SK-N-SH (cell line): ENCODE measurements at regions not wholly inside any gene's neighbourhood (a gene's known extent, or its start where the extent isn't known, plus 50 kb on each side); places are given as distances from the start of the nearest gene placed in this dataset.

Source experiments
- CTCF ChIA-PET: fragments of 300-600, 350-600 bp; formaldehyde crosslinking; extraction: SDS; loops from one replicate; lab custom pipeline; 2021; lab: Yijun Ruan, JAX
- POLR2A ChIA-PET: fragments of 350-600 bp; sonication (Branson Sonifier 250); formaldehyde crosslinking; extraction: SDS; loops from one replicate; lab custom pipeline; 2020; ENCODE audit warnings: antibody characterized with exemption, inconsistent platforms; lab: Yijun Ruan, JAX
- DNase-seq: peaks from one replicate; pipeline ENCODE4 v3.0.0; 2012
- H2AFZ ChIP-seq: fragments of 200-600 bp; sonication (generic); 2 replicates; pipeline ENCODE4 v1.8.1; 2016; ENCODE audit warnings: antibody characterized with exemption, mild to moderate bottlenecking, low read depth
- H3F3A ChIP-seq: fragments of 200-600 bp; sonication (generic); replicated peaks from 2 replicates; pipeline ENCODE3; 2016; ENCODE audit warnings: antibody characterized with exemption, mild to moderate bottlenecking; ENCODE audit not compliant: insufficient read depth
- H3K27ac ChIP-seq, 2 experiments: fragments of 200-500 bp in 1 of 2; fragments of 200-600 bp in 1 of 2; sonication (Bioruptor generic) in 1 of 2; sonication (generic), shearing (Covaris generic) in 1 of 2; 2 replicates each; pipeline versions ENCODE4 v1.5.1 to v1.6.1; 2014 to 2016; ENCODE audit warnings: low read depth in 2 of 2, inconsistent platforms in 1 of 2, low read length in 1 of 2, mild to moderate bottlenecking in 1 of 2, mixed read lengths in 1 of 2
- H3K27me3 ChIP-seq: fragments of 200-600 bp; sonication (generic), shearing (Covaris generic); 2 replicates; pipeline ENCODE4 v1.6.1; 2016; ENCODE audit warnings: mixed run types; ENCODE audit not compliant: insufficient read depth
- H3K36me3 ChIP-seq, 2 experiments: fragments of 200-500 bp in 1 of 2; fragments of 200-600 bp in 1 of 2; sonication (Bioruptor generic) in 1 of 2; sonication (generic) in 1 of 2; replicated peaks in 1 of 2; 2 replicates each; pipeline versions ENCODE3 to v1.5.1; 2014 to 2016; ENCODE audit warnings: low read length in 1 of 2, mild to moderate bottlenecking in 1 of 2; ENCODE audit not compliant: insufficient read depth in 2 of 2, control insufficient read depth in 1 of 2
- H3K4me1 ChIP-seq, 2 experiments: fragments of 200-500 bp in 1 of 2; fragments of 200-600 bp in 1 of 2; sonication (Bioruptor generic) in 1 of 2; sonication (generic), shearing (Covaris generic) in 1 of 2; 2 replicates each; pipeline versions ENCODE4 v1.5.1 to v1.6.1; 2014 to 2016; ENCODE audit warnings: low read depth in 1 of 2, low read length in 1 of 2, mixed run types in 1 of 2; ENCODE audit not compliant: insufficient read depth in 2 of 2, control insufficient read depth in 1 of 2
- H3K4me2 ChIP-seq: fragments of 200-600 bp; sonication (generic), shearing (Covaris generic); 2 replicates; pipeline ENCODE4 v1.6.1; 2017; ENCODE audit warnings: mixed run types
- H3K4me3 ChIP-seq, 2 experiments: fragments of 200-500 bp in 1 of 2; fragments of 200-600 bp in 1 of 2; sonication (Bioruptor generic) in 1 of 2; sonication (generic), shearing (Covaris generic) in 1 of 2; 2 replicates each; pipeline versions ENCODE4 v1.5.1 to v1.8.1; 2014 to 2016; ENCODE audit warnings: low read depth in 2 of 2, inconsistent platforms in 1 of 2, low read length in 1 of 2, mild to moderate bottlenecking in 1 of 2, mixed read lengths in 1 of 2, moderate library complexity in 1 of 2
- H3K79me2 ChIP-seq: fragments of 200-600 bp; sonication (generic); 2 replicates; pipeline ENCODE4 v1.8.1; 2017; ENCODE audit warnings: mild to moderate bottlenecking; ENCODE audit not compliant: insufficient read depth
- H3K9ac ChIP-seq: fragments of 200-600 bp; sonication (generic); 2 replicates; pipeline ENCODE4 v1.6.1; 2017; ENCODE audit warnings: mixed run types
- H3K9me2 ChIP-seq: fragments of 200-600 bp; sonication (generic); 2 replicates; pipeline ENCODE4 v1.6.1; 2017; ENCODE audit warnings: mixed run types
- H3K9me3 ChIP-seq: fragments of 200-600 bp; sonication (generic); 2 replicates; pipeline ENCODE4 v1.6.1; 2017; ENCODE audit warnings: mixed run types, mild to moderate bottlenecking, moderate library complexity
- H4K20me1 ChIP-seq: fragments of 200-600 bp; sonication (generic); 2 replicates; pipeline ENCODE4 v1.6.1; 2017; ENCODE audit warnings: mild to moderate bottlenecking, mixed run types; ENCODE audit not compliant: insufficient read depth
- CHD2 ChIP-seq: fragments of 150-350 bp; IDR thresholded peaks from 2 replicates; pipeline ENCODE4 v1.6.1; 2018; ENCODE audit warnings: low read length; ENCODE audit not compliant: partially characterized antibody
- ELF1 ChIP-seq: IDR thresholded peaks from 2 replicates; pipeline ENCODE4 v1.4.0; 2012
- EP300 ChIP-seq, 2 experiments: IDR thresholded peaks; 2 replicates each; pipeline versions ENCODE4 v1.4.0 to v1.6.1; 2012; ENCODE audit warnings: borderline replicate concordance in 1 of 2, low read depth in 1 of 2, low read length in 1 of 2
- EZH2phosphoT487 ChIP-seq: fragments of 200-600 bp; sonication (generic); IDR thresholded peaks from 2 replicates; pipeline ENCODE4 v1.6.1; 2017; ENCODE audit warnings: low read depth, mixed run types, mild to moderate bottlenecking, antibody characterized with exemption, moderate library complexity, borderline replicate concordance
- FOXJ3 ChIP-seq: sonication (generic); formaldehyde crosslinking; IDR thresholded peaks from 2 replicates; pipeline ENCODE4 v1.5.1; 2020; ENCODE audit warnings: mild to moderate bottlenecking, missing genetic modification reagents
- FOXM1 ChIP-seq: IDR thresholded peaks from 2 replicates; pipeline ENCODE4 v1.4.0; 2012; ENCODE audit warnings: low read depth, mild to moderate bottlenecking
- GATA2 ChIP-seq: sonication (generic); formaldehyde crosslinking; IDR thresholded peaks from 2 replicates; pipeline ENCODE4 v1.5.0; 2020; ENCODE audit warnings: mild to moderate bottlenecking, missing genetic modification reagents
- JUND ChIP-seq: IDR thresholded peaks from 2 replicates; pipeline ENCODE4 v1.4.0; 2012
- NRF1 ChIP-seq: IDR thresholded peaks from 2 replicates; pipeline ENCODE4 v1.6.1; 2012; ENCODE audit warnings: low read depth, mild to moderate bottlenecking, low read length
- POLR2AphosphoS5 ChIP-seq: IDR thresholded peaks from 2 replicates; pipeline ENCODE4 v1.6.1; 2012; ENCODE audit warnings: low read depth, low read length
- RCOR1 ChIP-seq: fragments of 150-350 bp; IDR thresholded peaks from 2 replicates; pipeline ENCODE4 v1.6.1; 2017; ENCODE audit warnings: antibody characterized with exemption, low read length
- RFX5 ChIP-seq: IDR thresholded peaks from 2 replicates; pipeline ENCODE4 v1.6.1; 2012; ENCODE audit warnings: mild to moderate bottlenecking, improper control_type of control experiment, low read length
- RXRA ChIP-seq: IDR thresholded peaks from 2 replicates; pipeline ENCODE4 v1.4.0; 2012; ENCODE audit warnings: low read depth, mild to moderate bottlenecking, borderline replicate concordance
- SIN3A ChIP-seq: IDR thresholded peaks from 2 replicates; pipeline ENCODE4 v1.6.1; 2012; ENCODE audit warnings: low read depth, mild to moderate bottlenecking, low read length, moderate library complexity, borderline replicate concordance
- SMC3 ChIP-seq: IDR thresholded peaks from 2 replicates; pipeline ENCODE4 v1.6.1; 2012; ENCODE audit warnings: low read depth, low read length, improper control_type of control experiment
- TAF1 ChIP-seq: IDR thresholded peaks from 2 replicates; pipeline ENCODE4 v1.6.1; 2012; ENCODE audit warnings: low read depth, mild to moderate bottlenecking, low read length, moderate library complexity, borderline replicate concordance
- TEAD4 ChIP-seq: IDR thresholded peaks from 2 replicates; pipeline ENCODE4 v1.4.0; 2012; ENCODE audit warnings: mild to moderate bottlenecking, borderline replicate concordance; ENCODE audit not compliant: insufficient read depth
- WGBS: methylation state at CpG from one replicate; pipeline ENCODE4 v1.1.6; 2017; ENCODE audit warnings: low lambda C conversion rate; 5-methylcytosine and 5-hydroxymethylcytosine counted together
- TF ChIP-seq, protein P1 (sequence below): IDR thresholded peaks from 2 replicates; pipeline ENCODE4 v1.6.1; 2012; ENCODE audit warnings: mild to moderate bottlenecking, low read depth, low read length, moderate library complexity
- TF ChIP-seq, protein P2 (sequence below): fragments of 150-350 bp; IDR thresholded peaks from 2 replicates; pipeline ENCODE4 v1.6.1; 2017; ENCODE audit warnings: antibody characterized with exemption, low read length, low read depth, borderline replicate concordance
- TF ChIP-seq, protein P3 (sequence below): fragments of 150-350 bp; IDR thresholded peaks from 2 replicates; pipeline ENCODE4 v1.6.1; 2016; ENCODE audit warnings: mild to moderate bottlenecking, low read depth, low read length
- TF ChIP-seq, protein P4 (sequence below): IDR thresholded peaks from 2 replicates; pipeline ENCODE4; 2012

DNA sequence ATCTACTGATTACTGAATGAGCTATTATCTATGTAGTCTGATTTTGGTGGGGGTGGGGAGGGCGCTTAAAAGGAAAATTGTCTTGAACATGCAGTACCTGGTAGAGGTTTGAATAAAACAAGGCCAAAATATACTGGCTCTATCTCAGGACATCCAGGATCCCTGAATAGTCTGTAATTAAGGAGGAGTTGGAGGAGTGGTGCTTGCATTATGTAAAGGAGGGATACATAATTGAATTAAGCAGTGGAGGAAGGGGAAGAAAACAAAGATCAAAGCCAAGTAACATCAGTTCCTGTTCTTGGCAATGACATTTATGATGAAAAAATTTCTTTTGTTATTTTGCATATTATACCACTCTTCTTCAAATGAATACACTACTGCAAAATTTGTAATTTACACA is 539.4 kb upstream of the ZEB2 start (continued):
- TF ChIP-seq TEAD4 (no peak), FOXM1 (no peak), SMC3 (no peak), ELF1 (no peak), EZH2phosphoT487 (no peak)

DNA sequence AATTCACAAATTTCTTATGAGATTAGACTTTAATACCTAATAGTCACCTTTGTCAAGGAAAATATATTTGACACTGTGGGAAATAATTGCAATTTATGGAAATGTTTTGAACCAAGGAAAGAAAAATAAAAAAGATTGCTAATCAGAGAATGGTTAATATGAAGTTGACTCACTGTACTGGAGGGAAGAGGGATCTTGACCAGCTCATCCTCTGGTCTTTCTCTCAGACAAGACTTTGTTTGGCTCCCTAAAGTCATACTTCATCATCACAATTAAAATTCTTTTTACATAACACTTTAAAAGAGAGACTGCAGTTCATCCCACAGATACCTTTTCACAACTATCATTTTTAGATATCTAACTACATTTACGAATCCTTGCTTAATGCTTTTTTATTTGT is 538.5 kb upstream of the ZEB2 start:
- ChIA-PET POLR2A (no interaction called here), CTCF (no interaction called here)
- Histone ChIP-seq H3K27me3 (no peaks in the 10 kb centered on the region), H3K27ac (no peak overlapping the region), H3K4me3 (no peak overlapping the region), H3K9ac (no peak overlapping the region), H3K9me3 (peaks cover 5% of the 10 kb centered on the region; the same call in 1 of the 2 replicates), H3K4me1 (no peaks in the 10 kb centered on the region; a peak in 1 of 4 replicates), H2AFZ (no peak overlapping the region), H3F3A (no peaks in the 10 kb centered on the region), H3K9me2 (no peaks in the 10 kb centered on the region), H4K20me1 (no peaks in the 10 kb centered on the region), H3K79me2 (no peaks in the 10 kb centered on the region), H3K36me3 (no peaks in the 10 kb centered on the region), H3K4me2 (no peak overlapping the region)
- TF ChIP-seq FOXM1, result no peak
- TF ChIP-seq NRF1, result no peak
- no peak for TF ChIP-seq FOXJ3 (CRISPR knock-in tag)
- no peak for TF ChIP-seq CHD2
- 94% methylated on average over 1 of the region's 1 CpG for WGBS
- no peak for DNase-seq

DNA sequence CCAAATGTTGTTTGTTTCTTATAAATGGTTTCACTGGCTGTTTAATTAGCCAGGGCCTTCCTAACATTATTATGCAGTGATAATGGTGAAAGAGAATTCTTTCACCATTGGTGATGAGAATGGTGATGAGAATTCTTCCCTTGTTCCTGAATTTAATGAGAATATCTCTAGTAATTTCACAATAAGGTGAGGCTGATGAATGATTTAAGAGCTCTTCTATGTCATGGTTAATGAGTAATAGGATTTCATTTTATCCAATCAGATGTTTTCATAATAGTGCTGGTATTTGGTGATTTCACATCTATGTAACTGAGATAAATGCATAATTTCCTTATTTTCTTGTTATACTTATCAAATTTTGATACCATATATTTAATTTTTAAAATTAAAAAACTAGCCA is 535.7 kb upstream of the ZEB2 start:
- H3K9ac ChIP-seq, result no peak overlapping the region
- CTCF ChIA-PET, result no interaction called here
- POLR2A ChIA-PET, result no interaction called here
- no peaks in the 10 kb centered on the region for H3K9me2 ChIP-seq
- H2AFZ ChIP-seq, result no peak overlapping the region
- DNase-seq, result no peak
- H3K4me1 ChIP-seq, result no peaks in the 10 kb centered on the region; a peak in 1 of 4 replicates
- H3K36me3 ChIP-seq, result no peaks in the 10 kb centered on the region
- no peaks in the 10 kb centered on the region for H4K20me1 ChIP-seq
- TF ChIP-seq GATA2 (CRISPR knock-in tag) (no peak), RFX5 (no peak), RXRA (no peak), JUND (no peak), RCOR1 (no peak), TAF1 (no peak), EP300 (IDR thresholded peaks at IDR 0.05; ENCODE audit: borderline replicate concordance in 1 of 2, low read depth in 1 of 2, low read length in 1 of 2) (no peak), FOXJ3 (CRISPR knock-in tag) (no peak), SIN3A (no peak), POLR2AphosphoS5 (no peak)
- TF ChIP-seq, protein P1, sequence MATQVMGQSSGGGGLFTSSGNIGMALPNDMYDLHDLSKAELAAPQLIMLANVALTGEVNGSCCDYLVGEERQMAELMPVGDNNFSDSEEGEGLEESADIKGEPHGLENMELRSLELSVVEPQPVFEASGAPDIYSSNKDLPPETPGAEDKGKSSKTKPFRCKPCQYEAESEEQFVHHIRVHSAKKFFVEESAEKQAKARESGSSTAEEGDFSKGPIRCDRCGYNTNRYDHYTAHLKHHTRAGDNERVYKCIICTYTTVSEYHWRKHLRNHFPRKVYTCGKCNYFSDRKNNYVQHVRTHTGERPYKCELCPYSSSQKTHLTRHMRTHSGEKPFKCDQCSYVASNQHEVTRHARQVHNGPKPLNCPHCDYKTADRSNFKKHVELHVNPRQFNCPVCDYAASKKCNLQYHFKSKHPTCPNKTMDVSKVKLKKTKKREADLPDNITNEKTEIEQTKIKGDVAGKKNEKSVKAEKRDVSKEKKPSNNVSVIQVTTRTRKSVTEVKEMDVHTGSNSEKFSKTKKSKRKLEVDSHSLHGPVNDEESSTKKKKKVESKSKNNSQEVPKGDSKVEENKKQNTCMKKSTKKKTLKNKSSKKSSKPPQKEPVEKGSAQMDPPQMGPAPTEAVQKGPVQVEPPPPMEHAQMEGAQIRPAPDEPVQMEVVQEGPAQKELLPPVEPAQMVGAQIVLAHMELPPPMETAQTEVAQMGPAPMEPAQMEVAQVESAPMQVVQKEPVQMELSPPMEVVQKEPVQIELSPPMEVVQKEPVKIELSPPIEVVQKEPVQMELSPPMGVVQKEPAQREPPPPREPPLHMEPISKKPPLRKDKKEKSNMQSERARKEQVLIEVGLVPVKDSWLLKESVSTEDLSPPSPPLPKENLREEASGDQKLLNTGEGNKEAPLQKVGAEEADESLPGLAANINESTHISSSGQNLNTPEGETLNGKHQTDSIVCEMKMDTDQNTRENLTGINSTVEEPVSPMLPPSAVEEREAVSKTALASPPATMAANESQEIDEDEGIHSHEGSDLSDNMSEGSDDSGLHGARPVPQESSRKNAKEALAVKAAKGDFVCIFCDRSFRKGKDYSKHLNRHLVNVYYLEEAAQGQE, result no peak
- TF ChIP-seq, protein P2, sequence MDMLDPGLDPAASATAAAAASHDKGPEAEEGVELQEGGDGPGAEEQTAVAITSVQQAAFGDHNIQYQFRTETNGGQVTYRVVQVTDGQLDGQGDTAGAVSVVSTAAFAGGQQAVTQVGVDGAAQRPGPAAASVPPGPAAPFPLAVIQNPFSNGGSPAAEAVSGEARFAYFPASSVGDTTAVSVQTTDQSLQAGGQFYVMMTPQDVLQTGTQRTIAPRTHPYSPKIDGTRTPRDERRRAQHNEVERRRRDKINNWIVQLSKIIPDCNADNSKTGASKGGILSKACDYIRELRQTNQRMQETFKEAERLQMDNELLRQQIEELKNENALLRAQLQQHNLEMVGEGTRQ, result no peak
- TF ChIP-seq, protein P3, sequence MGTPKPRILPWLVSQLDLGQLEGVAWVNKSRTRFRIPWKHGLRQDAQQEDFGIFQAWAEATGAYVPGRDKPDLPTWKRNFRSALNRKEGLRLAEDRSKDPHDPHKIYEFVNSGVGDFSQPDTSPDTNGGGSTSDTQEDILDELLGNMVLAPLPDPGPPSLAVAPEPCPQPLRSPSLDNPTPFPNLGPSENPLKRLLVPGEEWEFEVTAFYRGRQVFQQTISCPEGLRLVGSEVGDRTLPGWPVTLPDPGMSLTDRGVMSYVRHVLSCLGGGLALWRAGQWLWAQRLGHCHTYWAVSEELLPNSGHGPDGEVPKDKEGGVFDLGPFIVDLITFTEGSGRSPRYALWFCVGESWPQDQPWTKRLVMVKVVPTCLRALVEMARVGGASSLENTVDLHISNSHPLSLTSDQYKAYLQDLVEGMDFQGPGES, result no peak
- TF ChIP-seq, protein P4, sequence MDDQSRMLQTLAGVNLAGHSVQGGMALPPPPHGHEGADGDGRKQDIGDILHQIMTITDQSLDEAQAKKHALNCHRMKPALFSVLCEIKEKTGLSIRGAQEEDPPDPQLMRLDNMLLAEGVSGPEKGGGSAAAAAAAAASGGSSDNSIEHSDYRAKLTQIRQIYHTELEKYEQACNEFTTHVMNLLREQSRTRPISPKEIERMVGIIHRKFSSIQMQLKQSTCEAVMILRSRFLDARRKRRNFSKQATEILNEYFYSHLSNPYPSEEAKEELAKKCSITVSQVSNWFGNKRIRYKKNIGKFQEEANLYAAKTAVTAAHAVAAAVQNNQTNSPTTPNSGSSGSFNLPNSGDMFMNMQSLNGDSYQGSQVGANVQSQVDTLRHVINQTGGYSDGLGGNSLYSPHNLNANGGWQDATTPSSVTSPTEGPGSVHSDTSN, result no peak
- no peak overlapping the region for H3K4me2 ChIP-seq
- H3K79me2 ChIP-seq, result no peaks in the 10 kb centered on the region
- H3K9me3 ChIP-seq, result peaks cover 5% of the 10 kb centered on the region; the same call in 1 of the 2 replicates
- H3K4me3 ChIP-seq, result no peak overlapping the region
- no peaks in the 10 kb centered on the region for H3K27me3 ChIP-seq
- no peak overlapping the region for H3K27ac ChIP-seq
- H3F3A ChIP-seq, result no peaks in the 10 kb centered on the region
